Spleen (tissue), 11 donors: ENCODE measurements at regions not wholly inside any gene's neighbourhood (a gene's known extent, or its start where the extent isn't known, plus 50 kb on each side); places are given as distances from the start of the nearest gene placed in this dataset.
"Not testable (repeated sequence)": the region's sequence is repeated elsewhere in the genome, so short reads cannot be mapped to it uniquely, and the experiment has no call there.

ENCODE experiments used
- DNase-seq: peaks from one replicate; pipeline ENCODE4 v3.0.0-alpha.2; 2020
- H3K27ac ChIP-seq, 8 donors: fragments of 200-600 bp; sonication (generic) in 7 of 8; 1 replicate in 4 of 8; 2 replicates in 4 of 8; pipeline versions ENCODE4 v1.5.0 to v1.8.0; 2016 to 2021; ENCODE audit warnings: inconsistent platforms in 4 of 8, mild to moderate bottlenecking in 4 of 8, moderate library complexity in 1 of 8
- H3K27me3 ChIP-seq, 7 donors: fragments of 200-600 bp; sonication (generic) in 6 of 7; replicated peaks in 1 of 7; 1 replicate in 4 of 7; 2 replicates in 3 of 7; pipeline versions ENCODE4 v1.5.0 to v1.8.0; 2016 to 2021; ENCODE audit warnings: inconsistent platforms in 3 of 7, mild to moderate bottlenecking in 1 of 7
- H3K36me3 ChIP-seq, 6 donors: fragments of 200-600 bp; sonication (generic) in 5 of 6; 1 replicate in 4 of 6; 2 replicates in 2 of 6; pipeline versions ENCODE4 v1.5.0 to v1.8.0; 2016 to 2021; ENCODE audit warnings: inconsistent platforms in 2 of 6
- H3K4me1 ChIP-seq, 6 donors: fragments of 200-600 bp; sonication (generic) in 5 of 6; 1 replicate in 3 of 6; 2 replicates in 3 of 6; pipeline versions ENCODE4 v1.5.0 to v1.8.0; 2016 to 2021; ENCODE audit warnings: inconsistent platforms in 3 of 6
- H3K4me3 ChIP-seq, 8 donors: fragments of 200-600 bp; sonication (generic) in 7 of 8; 1 replicate in 4 of 8; 2 replicates in 4 of 8; pipeline versions ENCODE4 v1.5.0 to v1.8.0; 2016 to 2021; ENCODE audit warnings: inconsistent platforms in 4 of 8, mild to moderate bottlenecking in 4 of 8, moderate library complexity in 2 of 8
- H3K9me3 ChIP-seq, 8 donors: fragments of 200-600 bp; sonication (generic) in 7 of 8; 1 replicate in 4 of 8; 2 replicates in 4 of 8; pipeline versions ENCODE4 v1.5.0 to v1.8.0; 2016 to 2021; ENCODE audit warnings: inconsistent platforms in 4 of 8
- POLR2A ChIP-seq, 3 donors: fragments of 450-650 bp; IDR thresholded peaks; one replicate each; pipeline ENCODE4 v1.5.1; 2017; ENCODE audit warnings: antibody characterized with exemption in 3 of 3, mild to moderate bottlenecking in 1 of 3
- POLR2AphosphoS5 ChIP-seq, 3 donors: sonication (generic); formaldehyde crosslinking; IDR thresholded peaks; one replicate each; pipeline ENCODE4 v1.5.1; 2017; ENCODE audit warnings: antibody characterized with exemption in 3 of 3
- WGBS, 5 donors: extraction: QIAGEN DNeasy Blood & Tissue Kit in 3 of 5; methylation state at CpG; one replicate each; pipeline versions ENCODE4 v1.1.5 to v1.1.7; 2013 to 2018; 5-methylcytosine and 5-hydroxymethylcytosine counted together
- intact Hi-C: fragments of 100-400 bp; cut with DNase I; formaldehyde crosslinking; loops from one replicate; pipeline ENCODE4 v1.15.0; 2023; ENCODE audit warnings: low total_unique reads
- TF ChIP-seq, protein P1 (sequence below), 11 experiments: fragments of 200-600 bp in 7 of 11; fragments of 450-650 bp in 4 of 11; sonication (generic) in 4 of 11; IDR thresholded peaks in 8 of 11; conservative IDR thresholded peaks in 3 of 11; 1 replicate in 7 of 11; 2 replicates in 4 of 11; pipeline versions ENCODE4 v1.4.0 to v1.8.0; 2016 to 2021; ENCODE audit warnings: antibody characterized with exemption in 11 of 11, inconsistent platforms in 4 of 11, mild to moderate bottlenecking in 1 of 11
- donor health status: healthy with polysubstance abuse.
- donor health status: DM: no; HTN: no; CAD: no; lungs with moderate emphysema.
- donor health status: DM: no; HTN: no; CAD: no.
- donor health status: Bipolar disorder and iron deficiency.
- donor health status: healthy.
- donor health status: DM: no; HTN: no; CAD: no.
- donor health status: DM: yes; HTN: yes; CAD: no.

DNA sequence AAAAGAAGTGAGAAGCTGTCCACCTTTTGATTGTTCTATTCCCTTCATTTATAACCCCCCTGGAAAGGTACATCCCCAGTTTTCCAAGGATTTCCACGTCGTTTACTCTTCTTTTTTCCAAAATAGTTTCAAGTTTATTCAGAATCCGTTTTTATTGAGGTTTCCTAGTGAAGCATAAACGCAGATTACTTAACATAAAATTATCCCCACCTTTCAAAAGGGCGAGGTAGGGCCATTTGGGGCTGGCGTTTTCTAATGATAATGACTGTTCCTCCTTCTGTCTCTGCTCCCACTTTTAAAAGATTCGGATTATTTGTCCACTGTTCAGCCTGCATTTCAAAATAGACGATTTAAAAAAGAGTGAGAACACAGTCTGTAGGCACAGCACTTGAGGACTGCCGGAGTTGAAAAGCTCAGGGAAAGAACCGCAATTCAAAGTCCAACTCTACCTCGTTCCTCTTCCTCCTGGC is 165.2 kb upstream of the PPP1R3A start:
- intact Hi-C loops = no loop called here
- Histone ChIP-seq H3K9me3 (no peaks in the 10 kb centered on the region), H3K27me3 (peaks cover 7 to 99% (median 82%) of the 10 kb centered on the region in 7 donors), H3K4me1 (peaks cover 13 to 59% (median 52%) of the 10 kb centered on the region in 6 donors), H3K27ac (peak overlapping the region in 3 of 8 donors; percentile 49 to 69 (median 68)), H3K36me3 (no peaks in the 10 kb centered on the region), H3K4me3 (peak overlapping the region in 6 of 8 donors; percentile 49 to 78 (median 56))
- WGBS, 5 donors = 6 to 11% (median 8%) methylated on average over 11 of the region's 11 CpGs
- no peak for DNase-seq
- TF ChIP-seq, protein P1, sequence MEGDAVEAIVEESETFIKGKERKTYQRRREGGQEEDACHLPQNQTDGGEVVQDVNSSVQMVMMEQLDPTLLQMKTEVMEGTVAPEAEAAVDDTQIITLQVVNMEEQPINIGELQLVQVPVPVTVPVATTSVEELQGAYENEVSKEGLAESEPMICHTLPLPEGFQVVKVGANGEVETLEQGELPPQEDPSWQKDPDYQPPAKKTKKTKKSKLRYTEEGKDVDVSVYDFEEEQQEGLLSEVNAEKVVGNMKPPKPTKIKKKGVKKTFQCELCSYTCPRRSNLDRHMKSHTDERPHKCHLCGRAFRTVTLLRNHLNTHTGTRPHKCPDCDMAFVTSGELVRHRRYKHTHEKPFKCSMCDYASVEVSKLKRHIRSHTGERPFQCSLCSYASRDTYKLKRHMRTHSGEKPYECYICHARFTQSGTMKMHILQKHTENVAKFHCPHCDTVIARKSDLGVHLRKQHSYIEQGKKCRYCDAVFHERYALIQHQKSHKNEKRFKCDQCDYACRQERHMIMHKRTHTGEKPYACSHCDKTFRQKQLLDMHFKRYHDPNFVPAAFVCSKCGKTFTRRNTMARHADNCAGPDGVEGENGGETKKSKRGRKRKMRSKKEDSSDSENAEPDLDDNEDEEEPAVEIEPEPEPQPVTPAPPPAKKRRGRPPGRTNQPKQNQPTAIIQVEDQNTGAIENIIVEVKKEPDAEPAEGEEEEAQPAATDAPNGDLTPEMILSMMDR (IDR thresholded peaks at IDR 0.05 in 8 of 11, conservative IDR thresholded peaks at IDR 0.05 in 3 of 11) = no peak
- TF ChIP-seq POLR2AphosphoS5 (IDR thresholded peaks at IDR 0.05) = no peak
- no peak for TF ChIP-seq POLR2A (IDR thresholded peaks at IDR 0.05)

DNA sequence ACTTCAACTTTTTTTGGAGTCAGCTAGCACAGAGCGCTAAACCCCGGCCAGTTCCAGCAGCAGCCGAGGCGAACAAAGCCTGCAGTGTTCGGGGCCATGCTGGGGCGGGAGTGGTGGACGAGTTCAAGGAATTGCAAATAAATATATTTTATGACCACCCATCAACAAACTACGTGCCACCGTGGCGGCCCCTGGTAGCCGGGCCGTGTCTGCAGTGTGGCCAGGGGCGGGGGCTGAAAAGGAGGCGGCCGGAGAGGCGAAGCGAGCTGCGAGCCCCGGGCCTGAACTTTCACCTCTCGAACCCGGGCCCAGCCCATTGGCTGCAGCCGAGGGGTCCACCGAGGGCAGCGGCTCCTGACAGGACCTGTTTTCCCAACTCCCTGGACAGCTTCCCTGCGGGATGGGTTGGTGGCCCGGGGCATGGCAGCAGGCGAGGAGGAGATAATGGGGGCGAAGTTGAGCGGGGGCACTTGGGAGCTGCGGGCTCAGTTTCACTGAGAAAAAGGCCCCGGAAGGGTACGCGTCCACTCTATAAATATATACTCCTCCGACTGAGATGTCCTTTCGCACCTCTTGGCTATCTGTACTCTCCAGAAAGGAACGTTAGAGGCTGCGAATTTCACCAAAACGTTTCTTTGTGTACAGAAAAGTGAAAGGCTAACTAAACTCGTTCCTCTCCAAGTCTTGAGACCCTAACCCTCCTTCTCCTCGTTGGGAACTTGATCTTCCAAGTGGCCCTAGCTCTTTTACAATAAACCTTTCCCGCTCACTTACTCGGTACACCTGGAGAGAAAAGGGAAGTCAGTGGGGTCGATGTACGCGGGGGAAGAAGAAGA is 164.6 kb upstream of the PPP1R3A start:
- Histone ChIP-seq H3K36me3 (no peaks in the 10 kb centered on the region), H3K27ac (no peak overlapping the region), H3K27me3 (peaks cover 7 to 92% (median 80%) of the 10 kb centered on the region in 7 donors), H3K9me3 (no peaks in the 10 kb centered on the region), H3K4me1 (peaks cover 13 to 59% (median 52%) of the 10 kb centered on the region in 6 donors), H3K4me3 (peak overlapping the region in 6 of 8 donors; percentile 10 to 78 (median 16))
- 5 to 14% (median 9%) methylated on average over 33 to 45 of the region's 45 CpGs for WGBS, 5 donors
- DNase-seq = peak; percentile 72
- intact Hi-C loops = no loop called here
- TF ChIP-seq POLR2A (IDR thresholded peaks at IDR 0.05) (no peak), POLR2AphosphoS5 (IDR thresholded peaks at IDR 0.05) (peak in 2 of 3 donors; percentile 2 to 48)

DNA sequence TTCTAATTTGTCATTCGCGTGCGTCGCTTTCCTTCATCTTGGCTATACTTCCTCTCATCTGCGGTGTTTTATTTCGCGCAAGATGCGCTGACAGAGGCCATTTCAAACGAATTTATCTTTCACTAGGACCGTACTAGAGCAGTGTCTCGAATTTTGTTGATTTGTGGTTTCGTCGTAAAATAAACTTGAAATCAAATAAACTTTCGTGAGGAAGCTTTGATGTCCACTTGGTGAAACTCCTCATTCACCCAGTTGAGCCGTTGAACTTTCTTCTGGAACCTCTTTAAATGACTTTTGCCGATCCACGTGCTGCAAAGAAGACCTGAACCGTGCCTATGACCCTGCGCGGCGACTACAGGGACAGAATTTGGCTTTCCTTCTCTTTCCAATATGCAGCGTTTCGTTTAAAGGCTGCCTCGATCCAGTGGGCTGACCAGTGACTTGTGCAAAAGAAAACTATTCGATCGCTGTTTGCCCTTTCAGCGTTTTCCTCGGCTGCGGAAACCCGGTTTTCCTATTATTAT is 163.9 kb upstream of the PPP1R3A start:
- intact Hi-C loops = no loop called here
- TF ChIP-seq POLR2A (IDR thresholded peaks at IDR 0.05) (no peak), POLR2AphosphoS5 (IDR thresholded peaks at IDR 0.05) (peak in 1 of 3 donors; percentile 37)
- TF ChIP-seq, protein P1 (IDR thresholded peaks at IDR 0.05 in 8 of 11, conservative IDR thresholded peaks at IDR 0.05 in 3 of 11) = no peak
- Histone ChIP-seq H3K27me3 (peaks cover 7 to 92% (median 73%) of the 10 kb centered on the region in 7 donors), H3K36me3 (no peaks in the 10 kb centered on the region), H3K9me3 (no peaks in the 10 kb centered on the region), H3K4me3 (peak overlapping the region in 6 of 8 donors; percentile 10 to 78 (median 16)), H3K4me1 (peaks cover 13 to 56% (median 52%) of the 10 kb centered on the region in 6 donors), H3K27ac (no peak overlapping the region)
- 3 to 7% (median 6%) methylated on average over 30 of the region's 30 CpGs for WGBS, 5 donors
- DNase-seq = no peak

DNA sequence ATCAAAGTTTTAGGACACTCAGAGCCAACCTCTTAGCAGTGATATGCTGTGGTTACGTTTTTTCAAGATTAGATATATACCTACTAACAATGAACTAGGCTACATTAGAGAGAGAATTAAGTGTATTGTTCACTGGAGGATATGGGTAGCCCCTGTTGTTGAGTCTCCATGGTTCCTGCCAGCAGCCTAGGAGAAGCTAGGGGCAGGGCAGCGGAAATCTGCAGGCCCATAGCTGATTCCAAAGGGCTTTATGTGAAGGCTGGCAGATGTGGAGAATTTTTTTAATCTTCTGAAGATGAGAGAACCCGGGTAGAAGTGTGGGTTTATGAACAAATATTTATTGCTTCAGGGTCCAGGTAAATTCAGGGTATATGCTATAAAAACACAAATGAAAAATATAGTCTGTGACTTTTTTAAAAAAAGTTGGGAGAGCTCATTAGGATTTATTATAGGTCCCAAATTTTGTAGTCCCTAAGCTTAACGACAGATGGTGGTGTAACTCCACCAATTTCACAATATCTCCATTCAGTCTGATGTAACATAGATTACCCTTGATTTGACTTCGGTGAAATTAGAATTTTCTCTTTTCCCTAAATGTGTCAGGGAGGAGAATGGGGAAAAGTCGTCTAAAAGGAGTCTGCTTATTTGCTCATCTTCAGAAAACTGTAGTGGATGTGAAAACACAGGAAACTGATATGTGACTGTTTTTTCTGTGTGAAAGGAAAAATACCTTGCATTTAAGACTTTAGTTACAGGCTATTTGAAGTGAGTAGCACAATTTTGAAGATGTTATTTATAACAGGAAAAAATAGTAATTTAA is 163.0 kb upstream of the PPP1R3A start:
- Histone ChIP-seq H3K27me3 (peaks cover 7 to 91% (median 68%) of the 10 kb centered on the region in 7 donors), H3K4me3 (peak overlapping the region in 2 of 8 donors; percentile 19 to 31), H3K4me1 (peaks cover 10 to 49% (median 47%) of the 10 kb centered on the region in 6 donors), H3K27ac (no peak overlapping the region), H3K36me3 (no peaks in the 10 kb centered on the region), H3K9me3 (no peaks in the 10 kb centered on the region)
- DNase-seq = no peak
- TF ChIP-seq POLR2AphosphoS5 (IDR thresholded peaks at IDR 0.05) = no peak
- TF ChIP-seq, protein P1 (IDR thresholded peaks at IDR 0.05 in 8 of 11, conservative IDR thresholded peaks at IDR 0.05 in 3 of 11) = peak in 7 of 11 experiments; percentile 42 to 57 (median 48)
- TF ChIP-seq POLR2A (IDR thresholded peaks at IDR 0.05) = no peak
- intact Hi-C loops = no loop called here
- 27 to 32% (median 29%) methylated on average over 6 of the region's 6 CpGs for WGBS, 5 donors

DNA sequence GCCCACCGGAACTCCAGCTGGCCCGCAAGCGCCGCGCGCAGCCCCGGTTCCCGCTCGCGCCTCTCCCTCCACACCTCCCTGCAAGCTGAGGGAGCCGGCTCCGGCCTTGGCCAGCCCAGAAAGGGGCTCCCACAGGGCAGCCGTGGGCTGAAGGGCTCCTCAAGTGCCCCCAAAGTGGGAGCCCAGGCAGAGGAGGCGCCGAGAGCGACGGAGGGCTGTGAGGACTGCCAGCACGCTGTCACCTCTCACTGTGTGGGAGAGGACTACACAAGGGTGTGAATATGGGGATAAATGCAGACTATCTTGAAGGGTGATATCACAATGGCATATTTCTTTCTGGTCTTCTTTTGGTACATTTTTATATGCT is 158.3 kb upstream of the PPP1R3A start:
- DNase-seq = peak; percentile 55
- H3K9me3 ChIP-seq, H3K36me3 ChIP-seq, H3K27ac ChIP-seq, H3K4me3 ChIP-seq, H3K4me1 ChIP-seq, intact Hi-C loops: not testable (repeated sequence)
- H3K27me3 ChIP-seq = peaks cover 0 to 61% (median 23%) of the 10 kb centered on the region in 7 donors
- 88 to 95% (median 90%) methylated on average over 10 to 18 of the region's 18 CpGs for WGBS, 5 donors

DNA sequence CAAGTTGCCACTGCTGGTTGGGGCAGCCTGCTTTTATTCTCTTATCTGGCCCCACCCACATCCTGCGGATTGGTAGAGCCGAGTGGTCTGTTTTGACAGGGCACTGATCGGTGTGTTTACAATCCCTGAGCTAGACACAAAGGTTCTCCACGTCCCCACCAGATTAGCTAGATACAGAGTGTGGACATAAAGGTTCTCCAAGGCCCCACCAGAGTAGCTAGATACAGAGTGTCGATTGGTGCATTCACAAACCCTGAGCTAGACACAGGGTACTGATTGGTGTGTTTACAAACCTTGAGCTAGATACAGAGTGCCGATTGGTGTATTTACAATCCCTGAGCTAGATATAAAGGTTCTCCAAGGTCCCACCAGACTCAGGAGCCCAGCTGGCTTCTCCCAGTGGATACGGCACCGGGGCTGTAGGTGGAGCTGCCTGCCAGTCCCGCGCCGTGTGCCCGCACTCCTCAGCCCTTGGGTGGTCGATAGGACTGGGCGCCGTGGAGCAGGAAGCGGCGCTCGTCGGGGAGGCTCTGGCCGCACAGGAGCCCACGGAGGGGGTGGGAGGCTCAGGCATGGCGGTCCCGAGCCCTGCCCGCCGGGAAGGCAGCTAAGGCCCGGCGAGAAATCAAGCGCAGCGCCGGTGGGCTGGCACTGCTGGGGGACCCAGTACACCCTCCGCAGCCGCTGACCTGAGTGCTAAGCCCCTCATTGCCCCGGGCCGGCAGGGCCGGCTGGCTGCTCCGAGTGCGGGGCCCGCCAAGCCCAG is 157.8 kb upstream of the PPP1R3A start:
- H3K9me3 ChIP-seq, H3K4me1 ChIP-seq, H3K27ac ChIP-seq, intact Hi-C loops, H3K4me3 ChIP-seq, H3K36me3 ChIP-seq: not testable (repeated sequence)
- DNase-seq = peak; percentile 55
- WGBS, 5 donors = 88 to 96% (median 93%) methylated on average over 25 to 37 of the region's 38 CpGs
- peaks cover 0 to 55% (median 17%) of the 10 kb centered on the region in 7 donors for H3K27me3 ChIP-seq
